ENCODE measurements at regions not wholly inside any gene's neighbourhood (a gene's known extent, or its start where the extent isn't known, plus 50 kb on each side); places are given as distances from the start of the nearest gene placed in this dataset.

DNA sequence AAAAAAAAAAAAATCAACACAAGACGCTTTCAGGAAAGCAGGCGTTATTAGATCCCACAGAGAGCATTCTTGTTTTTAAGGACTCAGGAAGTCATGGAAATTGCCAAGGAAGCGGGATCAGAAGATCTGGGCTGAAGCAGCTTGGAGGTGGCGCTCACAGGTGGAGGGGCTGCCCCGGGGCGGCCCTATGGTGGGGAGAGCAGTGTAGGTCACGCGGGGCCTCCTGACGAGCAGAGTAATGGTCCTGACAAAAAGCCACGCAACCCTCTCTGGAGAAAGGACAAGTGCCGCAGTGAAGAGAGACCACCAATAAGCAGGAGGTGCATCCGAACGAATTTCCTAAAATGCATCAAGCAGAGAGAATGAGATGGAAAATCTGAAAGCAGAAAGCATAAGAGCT, 407.0 kb downstream of the BRD1 start:
- Histone ChIP-seq H3K4me3 (ENCODE audit: low read length) (no peak overlapping the region), H3K27ac (ENCODE audit: low read length) (no peak overlapping the region), H3K36me3 (ENCODE audit: insufficient read depth, low read depth, low read length) (no peaks in the 10 kb centered on the region), H3K9me3 (ENCODE audit: insufficient read depth, low read depth, low read length) (no peaks in the 10 kb centered on the region), H3K9ac (ENCODE audit: low read depth, low read length) (no peak overlapping the region), H3K27me3 (ENCODE audit: insufficient read depth, low read length) (no peaks in the 10 kb centered on the region), H3K4me1 (ENCODE audit: insufficient read depth, low read length) (no peaks in the 10 kb centered on the region)

GRCh38 chr22:49419661-49420060, 408.0 kb downstream of the BRD1 start:
- Histone ChIP-seq H3K4me3 (ENCODE audit: low read length) (no peak overlapping the region), H3K4me1 (ENCODE audit: insufficient read depth, low read length) (no peaks in the 10 kb centered on the region), H3K9ac (ENCODE audit: low read depth, low read length) (no peak overlapping the region), H3K36me3 (ENCODE audit: insufficient read depth, low read depth, low read length) (no peaks in the 10 kb centered on the region), H3K27ac (ENCODE audit: low read length) (no peak overlapping the region), H3K27me3 (ENCODE audit: insufficient read depth, low read length) (no peaks in the 10 kb centered on the region), H3K9me3 (ENCODE audit: insufficient read depth, low read depth, low read length) (no peaks in the 10 kb centered on the region)

DNA sequence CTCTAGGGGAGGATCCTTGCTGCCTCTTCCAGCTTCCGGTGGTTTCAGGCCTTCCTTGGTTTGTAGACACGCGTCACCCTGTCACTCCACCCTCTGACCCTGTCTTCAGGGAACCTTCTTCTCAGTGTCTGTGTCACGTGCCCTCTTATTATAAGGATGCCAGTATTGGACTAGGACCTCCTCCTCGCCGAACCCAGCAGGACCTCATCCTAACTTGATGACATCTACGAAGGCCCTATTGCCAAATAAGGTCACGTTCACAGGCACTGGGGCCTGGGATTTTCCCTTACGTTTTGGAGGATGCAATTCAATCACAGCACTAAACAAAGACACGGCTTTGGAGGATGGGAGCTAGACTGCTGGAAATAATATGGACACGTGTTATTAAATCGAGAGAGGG, 408.7 kb downstream of the BRD1 start:
- Histone ChIP-seq H3K9me3 (ENCODE audit: insufficient read depth, low read depth, low read length) (no peaks in the 10 kb centered on the region), H3K4me1 (ENCODE audit: insufficient read depth, low read length) (no peaks in the 10 kb centered on the region), H3K27ac (ENCODE audit: low read length) (no peak overlapping the region), H3K36me3 (ENCODE audit: insufficient read depth, low read depth, low read length) (no peaks in the 10 kb centered on the region), H3K9ac (ENCODE audit: low read depth, low read length) (peak overlapping the region; percentile 27; the same call in 1 of the 2 replicates), H3K4me3 (ENCODE audit: low read length) (no peak overlapping the region), H3K27me3 (ENCODE audit: insufficient read depth, low read length) (no peaks in the 10 kb centered on the region)

GRCh38 chr22:49418341-49418894, 409.3 kb downstream of the BRD1 start:
- Histone ChIP-seq H3K36me3 (ENCODE audit: insufficient read depth, low read depth, low read length) (no peaks in the 10 kb centered on the region), H3K27me3 (ENCODE audit: insufficient read depth, low read length) (no peaks in the 10 kb centered on the region)

DNA sequence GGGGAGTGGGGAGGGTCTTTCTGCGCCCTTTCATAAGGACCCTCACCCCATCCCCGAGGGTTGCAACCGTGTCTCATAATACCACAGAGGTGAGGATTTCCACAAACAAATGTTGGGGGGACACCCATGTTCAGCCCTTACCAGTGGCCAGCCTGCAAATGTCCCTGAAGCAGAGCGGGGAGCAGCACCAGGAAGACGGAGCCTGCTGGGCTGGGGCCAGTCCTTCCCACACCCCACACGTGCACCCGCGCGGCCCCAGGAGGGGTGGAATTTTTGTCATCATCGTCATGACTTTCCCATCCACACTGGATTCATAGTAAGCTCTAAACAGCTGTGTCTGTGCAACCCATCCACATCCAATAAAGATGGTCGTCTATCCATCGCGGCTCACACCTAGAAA, 409.8 kb downstream of the BRD1 start:
- no peak overlapping the region for H3K9ac ChIP-seq (ENCODE audit: low read depth, low read length)
- H3K4me3 ChIP-seq (ENCODE audit: low read length): no peak overlapping the region
- no peaks in the 10 kb centered on the region for H3K27me3 ChIP-seq (ENCODE audit: insufficient read depth, low read length)
- H3K36me3 ChIP-seq (ENCODE audit: insufficient read depth, low read depth, low read length): no peaks in the 10 kb centered on the region
- H3K27ac ChIP-seq (ENCODE audit: low read length): no peak overlapping the region
- H3K4me1 ChIP-seq (ENCODE audit: insufficient read depth, low read length): no peaks in the 10 kb centered on the region
- H3K9me3 ChIP-seq (ENCODE audit: insufficient read depth, low read depth, low read length): no peaks in the 10 kb centered on the region

More at GRCh38 chr22:49418341-49418894, 409.3 kb downstream of the BRD1 start:
- Histone ChIP-seq H3K4me1 (ENCODE audit: insufficient read depth, low read length) (no peaks in the 10 kb centered on the region), H3K4me3 (ENCODE audit: low read length) (no peak overlapping the region), H3K27ac (ENCODE audit: low read length) (no peak overlapping the region), H3K9ac (ENCODE audit: low read depth, low read length) (peak overlapping the region; percentile 27; the same call in 1 of the 2 replicates), H3K9me3 (ENCODE audit: insufficient read depth, low read depth, low read length) (no peaks in the 10 kb centered on the region)

- Histone ChIP-seq H3K27ac (ENCODE audit: low read length) (no peak overlapping the region), H3K4me3 (ENCODE audit: low read length) (no peak overlapping the region), H3K9ac (ENCODE audit: low read depth, low read length) (no peak overlapping the region), H3K9me3 (ENCODE audit: insufficient read depth, low read depth, low read length) (no peaks in the 10 kb centered on the region), H3K4me1 (ENCODE audit: insufficient read depth, low read length) (no peaks in the 10 kb centered on the region), H3K27me3 (ENCODE audit: insufficient read depth, low read length) (no peaks in the 10 kb centered on the region), H3K36me3 (ENCODE audit: insufficient read depth, low read depth, low read length) (no peaks in the 10 kb centered on the region)
Observed at GRCh38 chr22:49417326-49417725, 410.3 kb downstream of the BRD1 start.

- H3K9ac ChIP-seq (ENCODE audit: low read depth, low read length): no peak overlapping the region
Observed at GRCh38 chr22:49415151-49415951, 412.3 kb downstream of the BRD1 start.

DNA sequence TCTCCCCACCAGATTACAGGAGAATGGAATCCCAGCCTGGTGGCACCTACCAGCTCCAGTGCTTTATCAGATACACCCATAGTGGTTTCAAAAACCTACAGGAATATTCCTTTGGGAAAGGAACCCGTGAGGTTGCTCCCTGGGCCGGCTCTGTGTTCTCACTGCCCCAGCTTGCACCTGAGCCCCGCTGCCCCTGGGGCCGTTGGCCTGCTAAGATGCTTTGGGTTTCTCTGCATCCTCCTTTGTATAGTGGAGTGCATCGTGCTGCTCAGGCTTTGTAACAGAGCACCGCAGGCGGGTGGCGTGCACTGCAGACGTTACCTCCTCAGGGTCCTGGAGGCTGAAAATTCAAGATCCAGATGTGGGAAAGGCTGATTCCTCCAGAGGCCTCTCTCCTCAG, 414.1 kb downstream of the BRD1 start:
- no peaks in the 10 kb centered on the region for H3K4me1 ChIP-seq (ENCODE audit: insufficient read depth, low read length)
- no peaks in the 10 kb centered on the region for H3K36me3 ChIP-seq (ENCODE audit: insufficient read depth, low read depth, low read length)
- H3K9me3 ChIP-seq (ENCODE audit: insufficient read depth, low read depth, low read length): no peaks in the 10 kb centered on the region
- no peak overlapping the region for H3K9ac ChIP-seq (ENCODE audit: low read depth, low read length)
- H3K4me3 ChIP-seq (ENCODE audit: low read length): no peak overlapping the region
- H3K27ac ChIP-seq (ENCODE audit: low read length): no peak overlapping the region
- no peaks in the 10 kb centered on the region for H3K27me3 ChIP-seq (ENCODE audit: insufficient read depth, low read length)

More at GRCh38 chr22:49415151-49415951, 412.3 kb downstream of the BRD1 start:
- Histone ChIP-seq H3K9me3 (ENCODE audit: insufficient read depth, low read depth, low read length) (no peaks in the 10 kb centered on the region), H3K36me3 (ENCODE audit: insufficient read depth, low read depth, low read length) (no peaks in the 10 kb centered on the region), H3K4me1 (ENCODE audit: insufficient read depth, low read length) (no peaks in the 10 kb centered on the region), H3K4me3 (ENCODE audit: low read length) (no peak overlapping the region), H3K27ac (ENCODE audit: low read length) (no peak overlapping the region), H3K27me3 (ENCODE audit: insufficient read depth, low read length) (no peaks in the 10 kb centered on the region)

DNA sequence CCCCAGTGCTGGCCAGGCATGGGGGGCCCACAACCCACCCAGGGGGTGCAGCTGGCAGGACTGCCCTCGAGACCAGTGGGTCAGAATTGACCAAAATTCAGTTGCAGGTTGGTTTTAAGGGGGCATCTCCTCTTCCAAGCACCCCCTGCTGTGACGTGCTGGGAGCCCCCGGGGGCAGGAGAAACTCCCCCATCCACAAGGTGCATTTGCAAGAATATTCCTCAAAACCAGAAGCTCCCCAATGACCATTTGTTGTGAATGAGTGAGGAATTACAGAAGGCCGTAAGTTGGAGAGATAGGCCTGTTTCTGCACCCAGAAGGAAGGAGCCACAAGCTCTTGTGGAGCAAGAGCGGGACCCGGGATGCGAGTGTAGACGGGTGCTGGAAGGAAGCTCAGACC, 414.5 kb downstream of the BRD1 start:
- no peaks in the 10 kb centered on the region for H3K4me1 ChIP-seq (ENCODE audit: insufficient read depth, low read length)
- no peaks in the 10 kb centered on the region for H3K9me3 ChIP-seq (ENCODE audit: insufficient read depth, low read depth, low read length)
- no peak overlapping the region for H3K27ac ChIP-seq (ENCODE audit: low read length)
- H3K4me3 ChIP-seq (ENCODE audit: low read length): no peak overlapping the region
- H3K36me3 ChIP-seq (ENCODE audit: insufficient read depth, low read depth, low read length): no peaks in the 10 kb centered on the region
- no peak overlapping the region for H3K9ac ChIP-seq (ENCODE audit: low read depth, low read length)
- H3K27me3 ChIP-seq (ENCODE audit: insufficient read depth, low read length): no peaks in the 10 kb centered on the region

GRCh38 chr22:49412236-49412635, 415.4 kb downstream of the BRD1 start:
- no peaks in the 10 kb centered on the region for H3K4me1 ChIP-seq (ENCODE audit: insufficient read depth, low read length)
- H3K9ac ChIP-seq (ENCODE audit: low read depth, low read length): no peak overlapping the region
- no peaks in the 10 kb centered on the region for H3K36me3 ChIP-seq (ENCODE audit: insufficient read depth, low read depth, low read length)
- no peaks in the 10 kb centered on the region for H3K9me3 ChIP-seq (ENCODE audit: insufficient read depth, low read depth, low read length)
- no peak overlapping the region for H3K4me3 ChIP-seq (ENCODE audit: low read length)
- no peak overlapping the region for H3K27ac ChIP-seq (ENCODE audit: low read length)
- no peaks in the 10 kb centered on the region for H3K27me3 ChIP-seq (ENCODE audit: insufficient read depth, low read length)

DNA sequence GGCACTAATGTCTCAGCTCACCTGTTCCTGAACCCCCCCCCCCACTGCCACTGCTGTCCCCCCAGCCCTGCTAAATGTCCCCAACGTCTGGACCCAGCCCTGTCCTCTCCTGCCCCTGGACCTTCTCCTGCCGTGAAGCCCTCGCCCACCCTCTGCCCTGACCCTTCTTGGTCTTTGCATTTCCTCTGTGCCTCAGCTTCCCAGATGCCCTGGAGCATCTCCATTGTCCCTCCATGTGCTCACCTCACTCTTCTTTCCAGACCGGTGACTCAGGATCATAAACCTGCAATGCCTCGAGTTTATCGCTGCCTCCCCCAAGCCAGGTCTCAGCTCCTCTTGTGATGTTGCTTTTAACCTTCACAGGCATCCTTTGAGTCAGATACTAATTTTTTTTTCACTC, 416.4 kb downstream of the BRD1 start:
- no peak overlapping the region for H3K4me3 ChIP-seq (ENCODE audit: low read length)
- no peaks in the 10 kb centered on the region for H3K9me3 ChIP-seq (ENCODE audit: insufficient read depth, low read depth, low read length)
- H3K9ac ChIP-seq (ENCODE audit: low read depth, low read length): no peak overlapping the region
- H3K36me3 ChIP-seq (ENCODE audit: insufficient read depth, low read depth, low read length): no peaks in the 10 kb centered on the region
- no peaks in the 10 kb centered on the region for H3K4me1 ChIP-seq (ENCODE audit: insufficient read depth, low read length)
- H3K27ac ChIP-seq (ENCODE audit: low read length): no peak overlapping the region
- no peaks in the 10 kb centered on the region for H3K27me3 ChIP-seq (ENCODE audit: insufficient read depth, low read length)

- Histone ChIP-seq H3K4me3 (ENCODE audit: low read length) (no peak overlapping the region), H3K9ac (ENCODE audit: low read depth, low read length) (no peak overlapping the region), H3K4me1 (ENCODE audit: insufficient read depth, low read length) (no peaks in the 10 kb centered on the region), H3K36me3 (ENCODE audit: insufficient read depth, low read depth, low read length) (no peaks in the 10 kb centered on the region), H3K27me3 (ENCODE audit: insufficient read depth, low read length) (no peaks in the 10 kb centered on the region; the same call in 1 of the 2 replicates), H3K27ac (ENCODE audit: low read length) (no peak overlapping the region), H3K9me3 (ENCODE audit: insufficient read depth, low read depth, low read length) (no peaks in the 10 kb centered on the region)
Observed at GRCh38 chr22:49408102-49408836, 419.4 kb downstream of the BRD1 start.

All from iPS-20b (cell line).